A549 (cell line): ENCODE measurements at regions not wholly inside any gene's neighbourhood (a gene's known extent, or its start where the extent isn't known, plus 50 kb on each side); places are given as distances from the start of the nearest gene placed in this dataset.

Source experiments
- ATAC-seq, 2 experiments: fragments of 200-7000 bp in 1 of 2; fragments of >200 bp in 1 of 2; cut with Nextera tagmentation in 1 of 2; cut with Tn5 transposase in 1 of 2; 3 replicates each; pipeline versions ENCODE4 v1.8.0 to v1.9.1; 2018 to 2020; ENCODE audit warnings: mild to moderate bottlenecking in 1 of 2, moderate library complexity in 1 of 2
- CTCF ChIA-PET: fragments of 300-600 bp; sonication (Branson Sonifier 250); formaldehyde crosslinking; extraction: SDS; loops from one replicate; lab custom pipeline; 2021; ENCODE audit warnings: antibody characterized with exemption, inconsistent platforms; lab: Yijun Ruan, JAX
- POLR2A ChIA-PET: fragments of 350-600 bp; formaldehyde crosslinking; extraction: SDS; loops from one replicate; lab custom pipeline; 2021; ENCODE audit warnings: antibody characterized with exemption, inconsistent platforms; lab: Yijun Ruan, JAX
- DNase-seq, 2 experiments: peaks; one replicate each; pipeline versions ENCODE4 v3.0.0 to v3.0.0-alpha.2; 2011 to 2016; ENCODE audit warnings: low read depth in 1 of 2, low spot score in 1 of 2
- FAIRE-seq: peaks from 2 replicates; lab custom pipeline; 2011; peaks lifted over from hg19 to GRCh38; lab: Jason Lieb, UNC
- H3K27ac ChIP-seq, 2 experiments: fragments of >200 bp; sonication (Bioruptor Twin); formaldehyde crosslinking; 3 replicates each; pipeline ENCODE4 v1.5.1; 2016 to 2017
- H3K4me1 ChIP-seq: fragments of >200 bp; sonication (Bioruptor Twin); formaldehyde crosslinking; 3 replicates; pipeline ENCODE4 v1.6.1; 2016
- H3K4me2 ChIP-seq: fragments of >200 bp; sonication (Bioruptor Twin); formaldehyde crosslinking; 3 replicates; pipeline ENCODE4 v1.6.1; 2016
- H3K4me3 ChIP-seq: fragments of >200 bp; sonication (Bioruptor Twin); formaldehyde crosslinking; 3 replicates; pipeline ENCODE4 v1.5.1; 2016
- H3K9me3 ChIP-seq: fragments of >200 bp; sonication (Bioruptor Twin); formaldehyde crosslinking; 3 replicates; pipeline ENCODE4 v1.6.1; 2016
- CBX2 ChIP-seq: fragments of 200-600 bp; sonication (generic); IDR thresholded peaks from 2 replicates; pipeline ENCODE4 v1.6.1; 2016; ENCODE audit warnings: low read depth, mild to moderate bottlenecking, borderline replicate concordance
- CHD2 ChIP-seq: fragments of 150-350 bp; IDR thresholded peaks from 2 replicates; pipeline ENCODE4 v1.6.1; 2014; ENCODE audit warnings: low read length; ENCODE audit not compliant: partially characterized antibody
- E2F6 ChIP-seq: IDR thresholded peaks from 2 replicates; pipeline ENCODE4 v1.6.1; 2012; ENCODE audit warnings: low read depth, borderline replicate concordance
- EHF ChIP-seq: fragments of 250-450 bp; sonication (Bioruptor Pico); IDR thresholded peaks from 2 replicates; pipeline ENCODE4 v1.5.0; 2020; ENCODE audit warnings: mild to moderate bottlenecking
- ELK1 ChIP-seq: fragments of 150-350 bp; IDR thresholded peaks from 2 replicates; pipeline ENCODE4 v1.6.1; 2014; ENCODE audit warnings: low read depth, mild to moderate bottlenecking, low read length
- FOSL2 ChIP-seq, 2 experiments: fragments of 450-650 bp in 1 of 2; fragments of >200 bp in 1 of 2; sonication (Bioruptor Twin) in 1 of 2; formaldehyde crosslinking; IDR thresholded peaks; 2 replicates each; pipeline versions ENCODE4 v1.5.0 to v1.6.1; 2016 to 2020; ENCODE audit warnings: mild to moderate bottlenecking in 1 of 2, moderate library complexity in 1 of 2
- HMGXB4 ChIP-seq: fragments of 250-450 bp; sonication (Bioruptor Pico); IDR thresholded peaks from 2 replicates; pipeline ENCODE4 v1.5.0; 2021; ENCODE audit warnings: mild to moderate bottlenecking, moderate library complexity, borderline replicate concordance
- HOXA7 ChIP-seq: fragments of 250-450 bp; sonication (Bioruptor Pico); IDR thresholded peaks from 2 replicates; pipeline ENCODE4 v1.5.0; 2020; ENCODE audit warnings: mild to moderate bottlenecking, moderate library complexity
- HOXB13 ChIP-seq: fragments of 250-450 bp; sonication (Bioruptor Pico); IDR thresholded peaks from 2 replicates; pipeline ENCODE4 v1.5.0; 2020; ENCODE audit warnings: low read depth, mild to moderate bottlenecking, moderate library complexity
- KDM1A ChIP-seq: fragments of 200-600 bp; sonication (generic); IDR thresholded peaks from 2 replicates; pipeline ENCODE4 v1.6.1; 2016; ENCODE audit warnings: low read depth, mild to moderate bottlenecking
- KDM5A ChIP-seq: fragments of 200-600 bp; sonication (generic); IDR thresholded peaks from 2 replicates; pipeline ENCODE4 v1.6.1; 2016; ENCODE audit warnings: antibody characterized with exemption, mild to moderate bottlenecking
- MAFK ChIP-seq: fragments of 450-650 bp; IDR thresholded peaks from 2 replicates; pipeline ENCODE4 v1.6.1; 2014; ENCODE audit not compliant: partially characterized antibody
- MAX ChIP-seq: IDR thresholded peaks from 2 replicates; pipeline ENCODE4 v1.6.1; 2012
- POLR2AphosphoS2 ChIP-seq: conservative IDR thresholded peaks from 2 replicates; pipeline ENCODE4 v1.6.1; 2012; ENCODE audit warnings: low read length, improper control_type of control experiment, inconsistent platforms
- SREBF2 ChIP-seq: fragments of 450-650 bp; IDR thresholded peaks from 2 replicates; pipeline ENCODE4 v1.6.1; 2014; ENCODE audit warnings: mild to moderate bottlenecking, moderate library complexity
- ZNF302 ChIP-seq: fragments of 250-450 bp; sonication (Bioruptor Pico); IDR thresholded peaks from 2 replicates; pipeline ENCODE4 v1.9.0; 2021; ENCODE audit warnings: inconsistent platforms, mild to moderate bottlenecking, moderate library complexity
- ZSCAN20 ChIP-seq: fragments of 250-450 bp; sonication (Bioruptor Pico); IDR thresholded peaks from 2 replicates; pipeline ENCODE4 v1.8.0; 2022; ENCODE audit warnings: mild to moderate bottlenecking, moderate library complexity
- WGBS: methylation state at CpG from one replicate; pipeline ENCODE4 v1.1.6; 2017; ENCODE audit errors: missing lambda C conversion rate; 5-methylcytosine and 5-hydroxymethylcytosine counted together
- TF ChIP-seq, protein P1 (sequence below): fragments of 450-650 bp; IDR thresholded peaks from 2 replicates; pipeline ENCODE4 v1.6.1; 2014; ENCODE audit warnings: antibody characterized with exemption
- TF ChIP-seq, protein P2 (sequence below): fragments of 200-600 bp; sonication (generic); IDR thresholded peaks from 2 replicates; pipeline ENCODE4 v1.6.1; 2016; ENCODE audit warnings: antibody characterized with exemption, mild to moderate bottlenecking, moderate library complexity

DNA sequence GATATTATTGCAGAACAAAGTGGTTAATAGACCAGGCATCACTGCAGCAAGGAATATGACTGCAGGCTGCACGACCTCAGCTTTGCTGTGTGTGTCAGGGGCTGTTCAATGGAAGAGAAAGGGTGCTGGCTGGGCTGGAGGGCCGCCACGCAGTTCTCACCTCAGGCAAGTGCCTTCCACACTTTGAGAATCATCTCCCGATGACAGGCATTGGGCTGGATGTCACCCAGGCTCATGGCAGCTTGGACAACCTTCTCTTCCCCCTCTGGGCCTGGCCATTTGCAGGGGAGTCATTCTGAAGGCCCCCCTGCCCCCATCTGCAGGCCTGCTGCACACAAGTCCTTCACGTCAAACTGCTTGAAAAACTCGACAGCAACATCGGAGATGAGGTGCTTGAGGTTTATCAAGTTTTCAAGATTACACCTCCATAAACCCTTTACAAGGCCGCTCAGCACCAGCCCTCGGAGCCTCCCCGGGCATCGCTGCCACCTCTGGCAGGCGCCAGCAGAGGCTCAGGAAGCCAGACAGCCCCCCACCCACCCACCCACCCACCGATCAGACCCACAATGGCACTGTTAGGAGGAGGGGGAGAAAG lies 165.9 kb upstream of the GSC start:
- Histone ChIP-seq H3K4me1 (no peaks in the 10 kb centered on the region), H3K4me2 (no peak overlapping the region), H3K27ac (no peak overlapping the region)
- POLR2A ChIA-PET, result no interaction called here
- CTCF ChIA-PET, result interaction anchor here (2.9 kb wide), 1 partner anchor 12 kb away, joined by 7 read pairs; no protein-coding TSS in a partner anchor
- FAIRE-seq, result no peak
- TF ChIP-seq ELK1, result no peak
- TF ChIP-seq MAX, result no peak
- TF ChIP-seq CBX2, result no peak
- no peak for TF ChIP-seq FOSL2 (IDR thresholded peaks at IDR 0.05)
- no peak for TF ChIP-seq FOSL2 (CRISPR knock-in tag; IDR thresholded peaks at IDR 0.05)
- TF ChIP-seq EHF (CRISPR knock-in tag), result no peak
- TF ChIP-seq KDM5A, result no peak
- TF ChIP-seq E2F6, result no peak
- TF ChIP-seq KDM1A, result no peak
- no peak for TF ChIP-seq SREBF2
- TF ChIP-seq HMGXB4 (CRISPR knock-in tag), result no peak
- no peak for TF ChIP-seq ZNF302 (CRISPR knock-in tag)
- TF ChIP-seq, protein P1, sequence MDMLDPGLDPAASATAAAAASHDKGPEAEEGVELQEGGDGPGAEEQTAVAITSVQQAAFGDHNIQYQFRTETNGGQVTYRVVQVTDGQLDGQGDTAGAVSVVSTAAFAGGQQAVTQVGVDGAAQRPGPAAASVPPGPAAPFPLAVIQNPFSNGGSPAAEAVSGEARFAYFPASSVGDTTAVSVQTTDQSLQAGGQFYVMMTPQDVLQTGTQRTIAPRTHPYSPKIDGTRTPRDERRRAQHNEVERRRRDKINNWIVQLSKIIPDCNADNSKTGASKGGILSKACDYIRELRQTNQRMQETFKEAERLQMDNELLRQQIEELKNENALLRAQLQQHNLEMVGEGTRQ, result no peak
- TF ChIP-seq HOXA7, result no peak
- no peak for TF ChIP-seq CHD2
- TF ChIP-seq, protein P2, sequence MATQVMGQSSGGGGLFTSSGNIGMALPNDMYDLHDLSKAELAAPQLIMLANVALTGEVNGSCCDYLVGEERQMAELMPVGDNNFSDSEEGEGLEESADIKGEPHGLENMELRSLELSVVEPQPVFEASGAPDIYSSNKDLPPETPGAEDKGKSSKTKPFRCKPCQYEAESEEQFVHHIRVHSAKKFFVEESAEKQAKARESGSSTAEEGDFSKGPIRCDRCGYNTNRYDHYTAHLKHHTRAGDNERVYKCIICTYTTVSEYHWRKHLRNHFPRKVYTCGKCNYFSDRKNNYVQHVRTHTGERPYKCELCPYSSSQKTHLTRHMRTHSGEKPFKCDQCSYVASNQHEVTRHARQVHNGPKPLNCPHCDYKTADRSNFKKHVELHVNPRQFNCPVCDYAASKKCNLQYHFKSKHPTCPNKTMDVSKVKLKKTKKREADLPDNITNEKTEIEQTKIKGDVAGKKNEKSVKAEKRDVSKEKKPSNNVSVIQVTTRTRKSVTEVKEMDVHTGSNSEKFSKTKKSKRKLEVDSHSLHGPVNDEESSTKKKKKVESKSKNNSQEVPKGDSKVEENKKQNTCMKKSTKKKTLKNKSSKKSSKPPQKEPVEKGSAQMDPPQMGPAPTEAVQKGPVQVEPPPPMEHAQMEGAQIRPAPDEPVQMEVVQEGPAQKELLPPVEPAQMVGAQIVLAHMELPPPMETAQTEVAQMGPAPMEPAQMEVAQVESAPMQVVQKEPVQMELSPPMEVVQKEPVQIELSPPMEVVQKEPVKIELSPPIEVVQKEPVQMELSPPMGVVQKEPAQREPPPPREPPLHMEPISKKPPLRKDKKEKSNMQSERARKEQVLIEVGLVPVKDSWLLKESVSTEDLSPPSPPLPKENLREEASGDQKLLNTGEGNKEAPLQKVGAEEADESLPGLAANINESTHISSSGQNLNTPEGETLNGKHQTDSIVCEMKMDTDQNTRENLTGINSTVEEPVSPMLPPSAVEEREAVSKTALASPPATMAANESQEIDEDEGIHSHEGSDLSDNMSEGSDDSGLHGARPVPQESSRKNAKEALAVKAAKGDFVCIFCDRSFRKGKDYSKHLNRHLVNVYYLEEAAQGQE, result no peak
- TF ChIP-seq ZSCAN20, result no peak
- no peak for TF ChIP-seq MAFK
- no peak for TF ChIP-seq POLR2AphosphoS2
- TF ChIP-seq HOXB13 (CRISPR knock-in tag), result no peak
- TF ChIP-seq, all 56 proteins: peak for 0
- H3K9me3 ChIP-seq, result no peaks in the 10 kb centered on the region
- ATAC-seq (no peak), DNase-seq (no peak)
- 47% methylated on average over 12 of the region's 13 CpGs for WGBS
- no peak overlapping the region for H3K4me3 ChIP-seq
